ENCODE measurements at regions not wholly inside any gene's neighbourhood (a gene's known extent, or its start where the extent isn't known, plus 50 kb on each side); places are given as distances from the start of the nearest gene placed in this dataset.
A peak's percentile ranks its signal among the peaks of the same experiment; 100 is the strongest.

GRCh38 chr1:221437926-221438325 is 304.0 kb downstream of the DUSP10 start:
- H3K4me3 ChIP-seq (ENCODE audit: low read depth, low read length), result no peak overlapping the region
- DNase-seq (ENCODE audit: low read depth, low spot score), result no peak
- no peak for TF ChIP-seq CTCF (IDR thresholded peaks at IDR 0.05; ENCODE audit: insufficient read depth, low read length, missing control alignments)
- ChIA-PET CTCF (interaction anchor here (1.8 kb wide), 1 partner anchor 174 kb away, joined by 18 read pairs; no protein-coding TSS in a partner anchor), POLR2A (no interaction called here)

GRCh38 chr1:221439008-221439746 is 302.7 kb downstream of the DUSP10 start:
- ChIA-PET POLR2A (interaction anchor here (0.6 to 1.5 kb wide), 4 partner anchors 260 to 302 kb away, joined by 3 to 7 read pairs (median 4); partner anchors contain the start of gene DUSP10), CTCF (interaction anchor here (0.8 to 3.8 kb wide), 7 partner anchors 9 to 1017 kb away, joined by 3 to 21 read pairs (median 5); no protein-coding TSS in a partner anchor)
- no peak overlapping the region for H3K4me3 ChIP-seq (ENCODE audit: low read depth, low read length)
- no peak for TF ChIP-seq CTCF (IDR thresholded peaks at IDR 0.05; ENCODE audit: insufficient read depth, low read length, missing control alignments)
- DNase-seq (ENCODE audit: low read depth, low spot score), result no peak

- CTCF ChIA-PET, result interaction anchor here (1.2 to 3.8 kb wide), 5 partner anchors 9 to 1016 kb away, joined by 3 to 21 read pairs (median 5); no protein-coding TSS in a partner anchor
- TF ChIP-seq CTCF (IDR thresholded peaks at IDR 0.05; ENCODE audit: insufficient read depth, low read length, missing control alignments), result no peak
- DNase-seq (ENCODE audit: low read depth, low spot score), result peak; percentile 95
- POLR2A ChIA-PET, result interaction anchor here (0.5 to 1.5 kb wide), 3 partner anchors 161 to 483 kb away, joined by 3 to 7 read pairs (median 3); partner anchors contain the start of gene DUSP10
- no peak overlapping the region for H3K4me3 ChIP-seq (ENCODE audit: low read depth, low read length)
Measured at GRCh38 chr1:221439747-221440501, 302.0 kb downstream of the DUSP10 start.

- ChIA-PET POLR2A (interaction anchor here (0.6 to 1.5 kb wide), 2 partner anchors 160 to 301 kb away, joined by 3 to 7 read pairs; partner anchors contain the start of gene DUSP10), CTCF (interaction anchor here (1.6 to 3.8 kb wide), 2 partner anchors 10 to 1015 kb away, joined by 5 to 21 read pairs; no protein-coding TSS in a partner anchor)
- DNase-seq (ENCODE audit: low read depth, low spot score), result no peak
- no peak for TF ChIP-seq CTCF (IDR thresholded peaks at IDR 0.05; ENCODE audit: insufficient read depth, low read length, missing control alignments)
- H3K4me3 ChIP-seq (ENCODE audit: low read depth, low read length), result no peak overlapping the region
Measured at GRCh38 chr1:221440658-221441057, 301.2 kb downstream of the DUSP10 start.

- H3K4me3 ChIP-seq (ENCODE audit: low read depth, low read length), result no peak overlapping the region
- no peak for TF ChIP-seq CTCF (IDR thresholded peaks at IDR 0.05; ENCODE audit: insufficient read depth, low read length, missing control alignments)
- POLR2A ChIA-PET, result no interaction called here
- CTCF ChIA-PET, result interaction anchor here (1.3 to 3.8 kb wide), 4 partner anchors 17 to 1014 kb away, joined by 3 to 21 read pairs (median 6); no protein-coding TSS in a partner anchor
- DNase-seq (ENCODE audit: low read depth, low spot score), result no peak
Measured at GRCh38 chr1:221442056-221442455, 299.8 kb downstream of the DUSP10 start.

Data from AG04449 (cell line).